ENCODE measurements at regions not wholly inside any gene's neighbourhood (a gene's known extent, or its start where the extent isn't known, plus 50 kb on each side); places are given as distances from the start of the nearest gene placed in this dataset.
"Not testable (repeated sequence)": the region's sequence is repeated elsewhere in the genome, so short reads cannot be mapped to it uniquely, and the experiment has no call there.

DNA sequence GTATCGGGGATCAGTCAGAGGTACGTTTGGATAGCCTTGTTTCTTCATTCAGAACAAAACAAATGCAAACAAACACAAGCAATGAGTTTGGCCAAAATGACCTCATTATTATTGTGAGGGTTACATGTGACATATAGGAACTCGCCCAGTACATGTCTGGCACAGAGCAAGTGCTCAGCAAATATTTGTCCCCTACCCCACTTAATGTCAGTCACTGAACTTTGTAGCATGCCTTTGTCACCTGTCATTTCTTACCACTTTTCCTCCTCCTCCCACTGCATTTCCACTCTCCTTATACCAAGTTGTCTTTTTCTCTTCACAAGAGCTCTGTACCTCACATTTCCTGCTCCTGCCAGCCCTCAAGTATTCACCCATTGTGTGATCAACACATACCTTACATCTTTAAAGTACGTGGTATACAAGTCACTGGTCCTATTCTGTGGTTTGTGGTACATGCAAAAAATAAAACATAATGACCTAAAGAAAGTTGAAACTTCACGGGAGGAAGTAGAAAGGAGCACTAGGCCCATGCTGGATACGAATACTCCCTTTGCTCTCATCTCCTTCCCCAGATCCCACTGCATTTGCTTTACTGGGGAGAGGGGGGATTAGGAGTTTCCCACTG lies 236.0 kb downstream of the INHBA start:
- no peak for DNase-seq (ENCODE audit: low read depth)

DNA sequence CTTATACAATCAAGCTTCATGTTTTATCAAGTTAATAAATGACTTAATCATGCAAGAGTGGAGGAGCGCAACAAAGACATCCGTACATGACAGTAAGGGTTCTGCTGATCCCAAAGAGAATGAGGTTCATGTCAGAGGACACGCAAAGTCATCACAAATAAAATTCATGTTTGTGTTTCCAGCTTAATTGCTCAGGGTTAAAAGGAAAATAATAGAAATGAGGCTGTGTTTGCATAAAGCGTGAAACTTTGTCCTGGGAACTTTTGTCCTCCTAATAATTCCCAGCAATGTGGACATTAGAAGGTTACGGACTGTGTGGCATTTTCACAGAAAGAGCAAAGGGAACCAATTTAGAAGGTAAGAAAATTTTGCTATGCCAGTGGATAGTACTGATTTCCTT lies 237.3 kb downstream of the INHBA start:
- no peak for DNase-seq (ENCODE audit: low read depth)

DNA sequence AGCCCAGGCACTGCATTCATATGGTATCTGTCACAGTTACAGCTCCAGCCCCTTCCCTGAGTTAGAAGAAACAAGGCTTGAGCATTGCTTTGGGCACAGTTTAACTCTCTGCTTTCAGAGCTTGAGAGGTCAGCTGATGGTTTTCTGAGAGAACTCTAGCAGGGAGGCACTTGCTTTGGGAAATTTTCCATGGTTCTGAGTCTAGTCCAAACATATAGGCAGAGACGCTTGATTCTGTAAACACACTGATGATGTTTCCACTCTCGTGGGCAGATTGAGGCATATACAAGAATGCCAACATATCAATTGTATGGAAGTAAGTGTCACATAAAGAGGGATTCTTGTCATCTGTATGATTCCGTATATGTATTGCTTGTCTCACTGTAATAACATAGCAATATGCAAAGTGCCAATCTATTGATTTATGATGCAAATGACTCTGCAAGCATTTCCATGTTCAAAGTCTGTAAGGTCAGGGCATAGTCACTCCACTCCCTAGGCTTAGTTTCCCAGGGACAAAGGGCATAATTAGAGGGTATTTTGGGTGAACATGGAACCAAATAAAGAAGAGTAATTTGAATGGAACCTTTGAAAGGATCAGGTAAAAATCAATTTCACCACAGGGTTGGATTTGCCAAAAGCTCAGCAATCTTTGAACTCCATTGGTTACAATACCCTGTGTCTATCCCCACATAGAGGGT lies 239.0 kb downstream of the INHBA start:
- no peak for DNase-seq (ENCODE audit: low read depth)

DNA sequence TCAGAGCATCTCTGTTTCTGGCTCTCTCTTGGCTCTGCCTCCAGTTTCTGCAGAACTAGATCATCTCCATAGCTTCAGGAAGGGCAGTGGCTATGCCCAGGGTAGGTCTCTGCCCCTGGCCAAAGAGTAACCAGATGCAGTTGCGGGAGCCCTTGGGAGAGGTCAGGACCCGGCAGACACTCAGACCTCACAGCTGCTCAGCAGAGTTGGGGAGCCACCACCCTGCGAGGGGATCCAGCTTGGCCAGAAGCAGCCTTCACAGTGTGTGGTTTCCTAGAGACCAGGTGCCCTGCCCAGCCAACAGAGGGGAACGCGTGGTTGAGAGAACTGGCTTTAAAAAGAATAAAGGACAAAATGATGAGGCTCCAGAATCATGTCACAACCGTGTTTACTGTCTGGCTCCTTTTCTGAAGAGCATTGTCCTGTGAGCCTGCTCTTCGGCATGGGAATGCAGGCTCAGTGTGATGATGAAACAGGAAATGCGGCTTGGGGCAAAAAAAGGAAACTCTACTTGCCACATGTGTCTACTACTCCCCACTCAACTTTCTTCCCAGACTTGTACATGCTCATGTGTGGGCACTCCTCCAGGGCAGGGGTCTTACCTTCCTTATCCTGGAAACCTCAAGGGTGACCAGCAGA lies 243.1 kb downstream of the INHBA start:
- no peak for DNase-seq (ENCODE audit: low read depth)

DNA sequence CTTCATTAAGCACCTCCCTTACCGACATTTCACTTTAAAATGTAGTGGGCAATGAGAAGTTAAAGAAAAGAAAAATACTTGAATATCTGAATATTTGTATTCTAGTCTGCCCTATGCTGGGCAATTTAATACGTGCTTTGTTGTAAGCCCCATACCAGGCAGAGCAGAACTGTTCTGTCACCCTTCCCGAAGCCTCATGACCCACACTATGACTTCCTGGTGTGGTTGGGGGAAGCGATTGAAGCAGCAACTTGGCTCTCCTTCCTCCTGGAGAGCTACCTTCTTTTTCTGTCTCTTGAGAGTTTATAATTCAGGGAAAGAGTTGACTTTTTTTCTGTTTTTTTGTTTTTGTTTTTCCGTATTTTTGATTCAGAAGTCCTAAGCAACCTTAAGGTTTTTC lies 243.7 kb downstream of the INHBA start:
- no peak for DNase-seq (ENCODE audit: low read depth)

DNA sequence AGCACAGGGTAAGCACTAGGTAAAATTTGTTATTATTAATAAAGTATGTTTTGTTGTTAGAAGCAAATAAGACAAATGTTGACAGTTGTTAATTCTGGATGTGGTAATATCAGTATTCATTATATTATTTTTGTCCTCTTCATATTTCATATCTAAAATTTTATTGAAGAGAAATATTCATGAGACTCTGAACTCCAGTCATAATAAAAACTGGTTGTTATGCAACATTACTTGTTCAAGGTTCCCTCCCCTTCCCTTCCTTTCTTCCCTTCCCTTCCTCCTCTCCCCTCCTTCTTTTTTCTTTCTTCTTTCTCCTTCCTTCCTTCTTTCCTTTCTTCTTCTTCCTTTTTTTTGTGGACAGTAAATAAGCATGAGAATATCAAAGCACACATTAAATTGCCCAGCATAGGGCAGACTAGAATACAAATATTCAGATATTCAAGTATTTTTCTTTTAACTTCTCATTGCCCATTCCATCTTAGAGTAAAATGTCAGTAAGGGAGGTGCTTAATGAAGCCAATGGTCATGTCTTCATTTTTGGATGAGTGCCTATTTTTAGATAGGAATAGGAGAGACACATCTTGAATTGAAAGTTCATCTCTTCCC lies 245.0 kb downstream of the INHBA start:
- DNase-seq (ENCODE audit: low read depth), result no peak

DNA sequence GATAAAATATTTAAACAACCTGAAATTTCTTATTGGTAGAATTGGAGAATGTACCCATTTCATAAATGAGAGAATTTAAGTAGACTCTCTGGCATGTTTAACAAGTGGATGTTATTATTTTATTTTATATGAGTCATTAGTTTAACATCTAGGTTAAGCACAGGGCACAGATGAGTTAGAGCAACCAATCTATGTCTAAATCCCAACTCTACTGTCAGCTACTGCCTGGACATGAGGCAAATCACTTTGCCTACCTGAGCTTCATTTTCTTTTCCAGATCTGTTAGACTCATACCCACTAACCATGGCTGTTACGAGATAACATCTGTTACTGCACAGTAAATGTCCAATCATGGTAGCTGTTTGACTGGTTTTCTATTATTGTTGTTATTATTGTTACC lies 251.1 kb downstream of the INHBA start:
- no peak for DNase-seq (ENCODE audit: low read depth)

DNA sequence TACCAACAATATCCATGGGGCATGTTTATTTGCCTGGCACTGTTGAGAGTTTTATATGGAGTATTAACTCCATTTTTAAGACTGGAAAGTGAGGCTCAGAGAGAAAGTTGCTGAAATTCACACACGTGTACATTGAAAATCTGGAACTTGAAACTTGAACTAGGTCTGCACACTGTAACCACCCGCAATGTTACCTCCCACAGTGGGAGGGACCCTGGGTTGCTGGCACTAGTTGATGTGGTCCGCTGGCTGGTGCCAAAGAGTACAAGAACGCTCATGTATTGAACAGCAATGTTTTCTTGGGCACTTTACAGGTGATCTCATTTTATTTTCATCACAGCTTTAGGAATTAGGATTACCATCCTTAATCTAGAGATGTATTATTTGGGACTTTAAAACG lies 253.2 kb downstream of the INHBA start:
- no peak for DNase-seq (ENCODE audit: low read depth)

DNA sequence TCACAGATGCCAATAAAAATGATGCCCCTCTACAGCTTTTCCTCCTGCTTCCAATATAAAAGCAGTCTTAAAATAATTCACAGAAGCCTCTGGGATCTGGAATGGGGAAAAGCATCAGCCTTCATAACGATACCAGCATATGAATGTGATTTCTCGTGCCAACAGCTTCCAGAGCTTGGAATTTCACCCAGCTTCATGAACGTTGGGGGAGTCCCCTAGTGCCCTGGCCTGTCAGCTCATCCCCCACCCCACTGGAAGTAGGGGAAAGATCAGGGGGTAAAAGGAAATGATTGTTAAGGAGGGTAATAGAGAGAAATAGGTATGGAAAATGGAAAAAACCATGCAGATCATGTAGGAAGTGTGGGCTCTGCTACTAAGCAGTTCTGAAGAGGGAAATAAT lies 253.6 kb downstream of the INHBA start:
- no peak for DNase-seq (ENCODE audit: low read depth)

DNA sequence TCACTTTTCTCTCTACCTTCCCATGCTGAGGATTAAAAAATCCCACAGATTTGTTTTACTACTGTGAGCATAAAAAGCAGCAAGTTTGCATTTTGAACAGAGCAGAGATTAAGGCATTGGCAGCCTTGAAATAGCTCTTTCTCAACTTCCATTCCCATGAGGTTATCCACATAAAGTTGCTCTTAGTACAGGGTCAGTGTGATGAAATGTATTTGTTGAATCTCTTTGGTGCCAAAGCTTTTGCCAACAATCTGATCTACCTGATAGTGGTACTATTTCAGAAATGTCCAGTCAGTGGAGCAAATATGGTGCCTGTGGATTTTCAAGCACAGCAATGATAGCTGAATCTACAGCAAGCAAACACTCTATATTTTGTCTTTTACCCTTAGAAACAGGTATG lies 254.8 kb downstream of the INHBA start:
- no peak for DNase-seq (ENCODE audit: low read depth)

DNA sequence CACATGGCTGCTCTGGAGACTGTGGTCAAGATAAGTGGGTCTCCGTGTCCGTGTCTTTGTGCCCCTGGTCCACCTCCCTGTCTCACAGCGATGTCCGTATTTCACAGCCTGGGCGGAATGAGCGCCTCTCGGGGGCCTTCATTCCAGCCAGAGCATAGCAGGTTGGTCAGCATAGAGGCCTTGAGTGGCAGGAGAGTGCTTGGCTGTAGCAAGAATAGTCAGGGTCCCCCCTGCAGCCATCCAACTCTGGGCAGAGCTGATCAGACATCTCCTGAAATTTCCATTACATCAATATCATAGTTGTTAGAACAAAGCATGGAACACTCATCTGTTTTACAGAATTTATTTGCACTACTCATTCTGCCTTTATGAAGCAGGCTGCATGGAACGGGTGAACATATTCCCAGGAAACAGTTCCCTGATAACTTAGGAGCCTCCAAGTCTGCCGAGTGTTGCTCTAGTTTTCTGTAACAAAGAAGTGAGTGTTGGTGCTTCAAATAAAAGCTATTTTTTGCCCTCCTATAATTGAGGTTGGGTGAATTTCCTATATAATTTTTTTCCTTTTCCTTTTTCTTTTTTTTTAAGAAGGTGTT lies 255.3 kb downstream of the INHBA start:
- DNase-seq (ENCODE audit: low read depth), result no peak

DNA sequence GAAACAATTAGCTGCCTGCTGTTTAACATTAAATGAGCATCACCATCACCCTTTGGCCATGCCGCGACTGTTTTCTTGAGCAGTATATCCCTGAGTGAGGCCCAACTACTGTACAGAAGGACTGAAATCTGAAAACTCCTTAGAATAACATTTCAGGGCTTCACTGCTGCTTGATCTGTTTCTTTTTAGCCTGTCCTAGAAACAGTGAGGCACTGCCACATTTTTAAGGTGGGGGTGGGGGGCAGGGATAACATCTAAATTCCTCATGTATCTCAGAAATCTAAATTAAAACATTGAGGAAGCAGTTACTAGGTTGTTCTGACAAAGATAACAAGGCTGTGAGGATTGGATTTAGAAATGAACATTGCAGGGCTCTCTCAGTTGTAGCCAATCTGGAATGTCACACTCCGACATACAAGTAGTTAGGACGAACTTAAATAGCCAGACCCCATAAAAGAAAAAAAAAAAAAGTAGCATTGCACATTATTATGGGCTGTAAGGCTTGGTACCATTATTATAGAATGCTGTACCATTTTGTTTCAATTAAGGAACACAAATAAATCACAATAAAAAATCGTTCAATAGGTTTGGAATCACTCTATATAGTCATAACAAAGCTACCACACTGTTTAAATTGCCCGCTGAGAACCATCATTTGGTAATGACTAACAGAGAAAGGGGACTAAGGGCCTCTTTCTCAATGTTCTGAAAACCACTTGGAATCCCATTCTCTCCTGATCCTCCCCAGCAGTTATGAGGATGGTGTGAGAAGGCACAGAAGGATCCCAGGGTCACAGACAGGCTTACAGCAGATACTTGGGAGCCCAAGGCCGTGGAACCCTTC lies 256.1 kb downstream of the INHBA start:
- no peak for DNase-seq (ENCODE audit: low read depth)

DNA sequence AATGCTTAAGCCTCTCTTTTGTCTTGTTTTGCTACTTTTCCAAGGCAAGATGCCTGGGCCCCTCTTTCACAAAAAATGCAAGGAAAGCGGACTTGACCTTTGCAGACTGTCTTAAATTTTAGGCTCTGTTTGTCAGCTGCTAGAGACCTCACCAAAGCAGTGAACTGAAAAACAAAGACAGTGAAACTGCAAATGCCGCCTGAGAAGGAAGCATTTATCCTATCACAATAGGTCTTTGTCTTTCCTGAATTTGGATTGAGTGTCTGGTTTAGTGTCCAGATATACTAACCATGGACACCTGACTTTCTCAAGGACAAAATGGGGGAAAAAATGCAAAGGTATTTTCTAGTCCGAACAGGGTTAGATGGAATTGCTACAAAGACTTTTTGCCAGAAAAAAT lies 256.9 kb downstream of the INHBA start:
- DNase-seq (ENCODE audit: low read depth), result no peak

DNA sequence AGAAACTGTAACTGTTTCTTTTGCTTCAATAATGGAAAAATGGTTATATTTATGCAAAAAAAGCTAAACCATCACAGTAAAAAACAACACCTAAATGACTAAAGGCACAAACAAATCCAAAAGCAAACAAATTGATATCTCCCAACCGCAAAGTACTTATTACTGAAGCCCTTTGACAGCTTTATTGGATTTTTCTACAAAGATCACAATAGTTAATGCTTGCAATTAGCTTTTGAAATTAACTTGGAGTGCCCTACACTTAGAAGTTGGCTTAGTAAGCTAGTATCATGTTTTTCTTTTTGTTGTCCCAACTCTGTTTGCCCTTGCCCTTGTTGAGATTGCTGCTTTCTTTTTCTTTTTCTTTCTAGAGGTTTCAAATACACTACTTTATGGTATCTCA lies 257.5 kb downstream of the INHBA start:
- no peak for DNase-seq (ENCODE audit: low read depth)

DNA sequence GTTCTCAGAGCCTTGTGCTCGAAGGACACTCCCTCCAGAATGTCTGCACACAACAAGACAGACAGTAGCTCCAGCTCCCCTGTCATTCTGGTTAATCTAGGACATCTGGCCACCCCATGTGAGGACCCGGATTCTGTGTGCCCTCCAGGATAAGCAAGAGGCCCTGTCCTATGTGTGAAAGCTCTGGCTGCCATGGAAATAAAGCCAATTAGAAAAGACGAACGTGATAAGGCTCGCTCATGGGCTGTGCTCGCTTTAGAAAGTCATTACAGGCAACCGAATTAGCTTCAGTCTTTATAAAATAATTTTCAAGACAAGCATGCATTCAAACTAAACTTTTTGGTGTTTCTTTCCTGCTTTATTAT lies 263.4 kb downstream of the INHBA start:
- no peak for DNase-seq (ENCODE audit: low read depth)

DNA sequence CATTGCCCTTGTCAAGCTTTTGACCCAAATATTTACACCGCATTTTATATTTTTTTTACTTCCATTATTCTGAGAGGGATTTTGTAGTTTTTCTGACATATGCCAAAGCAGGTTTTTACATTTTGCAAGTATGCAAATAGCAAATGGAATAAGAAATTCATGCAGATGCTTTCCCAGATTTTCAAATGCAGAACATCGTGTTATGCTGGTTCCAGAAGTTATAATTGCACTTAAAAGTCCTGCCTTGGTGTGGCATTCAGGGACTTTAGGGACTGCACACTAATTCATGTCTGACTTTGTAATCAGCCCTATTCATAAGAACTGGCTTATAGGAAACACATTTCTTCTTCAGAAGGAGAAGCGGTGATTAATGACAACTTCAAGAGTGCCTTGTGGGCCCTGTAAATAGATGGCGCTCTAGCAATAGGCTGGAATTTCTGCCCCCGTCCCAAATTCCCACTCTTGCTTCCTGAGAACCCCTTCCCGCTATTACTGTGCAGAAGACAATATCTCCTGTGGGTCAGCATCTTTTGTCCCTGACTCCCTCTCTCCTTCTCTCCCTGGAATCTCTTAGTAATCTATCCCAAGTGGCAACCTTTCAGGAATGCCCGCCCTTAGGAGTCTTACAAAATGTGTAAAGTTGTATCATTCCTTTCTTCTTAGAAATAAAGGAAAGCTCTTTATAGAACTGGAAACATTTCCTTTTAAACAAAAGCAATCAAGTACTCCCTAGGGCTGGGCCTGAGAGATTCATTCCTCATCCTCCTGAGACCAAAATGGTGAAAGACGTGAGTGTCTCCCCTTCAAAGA lies 264.0 kb downstream of the INHBA start:
- DNase-seq (ENCODE audit: low read depth), result no peak

DNA sequence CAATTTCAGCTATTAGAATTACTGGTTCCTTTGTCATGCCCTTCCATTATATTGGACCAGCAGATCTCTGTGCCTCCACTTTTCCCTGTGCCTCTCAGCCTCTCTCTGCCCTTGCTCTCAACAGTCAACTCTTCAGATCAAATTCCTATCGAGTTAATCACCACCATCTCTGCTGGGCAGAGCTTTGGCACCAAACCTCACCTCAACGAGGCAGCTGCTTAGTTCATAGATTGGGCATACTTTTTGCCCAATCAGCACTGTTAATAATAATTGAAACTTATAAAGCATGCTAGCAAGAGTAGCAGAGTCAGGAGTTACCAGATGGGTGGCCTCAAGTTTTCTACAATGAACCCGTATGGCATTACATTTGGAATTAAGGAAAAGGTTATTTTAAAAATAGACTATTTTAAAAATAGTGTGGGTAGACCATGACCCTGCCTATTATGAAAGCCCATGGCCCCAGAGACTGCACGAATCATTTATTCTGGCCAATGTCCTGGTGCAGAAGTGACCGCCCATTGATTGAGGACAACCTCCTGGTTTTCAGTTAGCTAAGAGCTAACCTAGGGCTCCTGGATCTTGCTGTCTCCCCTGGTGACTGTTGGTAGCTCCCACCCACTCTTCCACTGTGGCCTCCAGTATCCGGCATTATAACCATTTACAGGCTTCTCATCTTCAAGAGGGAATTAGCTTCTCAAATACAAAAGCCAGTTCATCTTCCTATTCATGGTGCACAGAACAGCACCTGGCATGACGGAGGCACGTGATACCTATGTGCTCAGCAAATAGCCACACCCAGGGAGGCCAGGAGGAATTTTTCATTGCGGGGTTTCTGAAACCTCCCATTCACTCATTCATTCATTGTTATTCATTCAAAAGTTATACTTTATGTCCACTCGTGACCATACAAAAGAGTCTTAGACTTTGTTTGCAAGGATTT lies 265.4 kb downstream of the INHBA start:
- DNase-seq (ENCODE audit: low read depth), result no peak

DNA sequence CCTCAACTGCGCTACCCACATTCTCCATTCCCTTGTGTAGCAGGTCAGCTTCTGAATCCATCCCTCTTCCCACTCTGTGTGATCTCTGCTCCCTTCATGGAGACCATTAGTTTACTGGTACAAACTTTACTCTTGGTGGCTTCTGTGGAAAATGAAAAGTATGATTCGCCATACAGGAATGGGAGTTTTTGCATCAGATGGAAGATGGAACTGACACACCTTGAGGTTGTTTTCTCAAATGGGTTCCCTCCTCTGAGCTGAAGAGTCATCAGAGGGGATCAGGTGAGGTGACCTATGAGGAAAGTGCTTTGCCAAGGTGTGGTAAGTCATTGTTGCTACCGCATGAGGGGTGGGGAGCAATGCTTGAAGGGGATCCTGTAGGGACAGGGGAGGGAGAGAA lies 266.8 kb downstream of the INHBA start:
- no peak for DNase-seq (ENCODE audit: low read depth)

DNA sequence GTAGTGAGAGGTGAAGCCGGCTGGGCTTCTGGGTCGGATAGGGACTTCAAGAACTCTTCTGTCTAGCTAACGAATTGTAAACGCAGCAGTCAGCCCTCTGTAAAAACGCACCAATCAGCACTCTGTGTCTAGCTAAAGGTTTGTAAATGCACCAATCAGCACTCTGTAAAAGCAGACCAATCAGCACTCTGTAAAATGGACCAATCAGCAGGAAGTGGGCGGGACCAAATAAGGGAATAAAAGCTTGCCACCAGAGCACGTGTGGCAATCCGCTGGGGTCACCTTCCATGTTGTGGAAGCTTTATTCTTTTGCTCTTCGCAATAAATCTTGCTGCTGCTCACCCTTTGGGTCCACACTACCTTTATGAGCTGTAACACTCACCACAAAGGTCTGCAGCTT lies 267.9 kb downstream of the INHBA start:
- DNase-seq (ENCODE audit: low read depth), result not testable (repeated sequence)

DNA sequence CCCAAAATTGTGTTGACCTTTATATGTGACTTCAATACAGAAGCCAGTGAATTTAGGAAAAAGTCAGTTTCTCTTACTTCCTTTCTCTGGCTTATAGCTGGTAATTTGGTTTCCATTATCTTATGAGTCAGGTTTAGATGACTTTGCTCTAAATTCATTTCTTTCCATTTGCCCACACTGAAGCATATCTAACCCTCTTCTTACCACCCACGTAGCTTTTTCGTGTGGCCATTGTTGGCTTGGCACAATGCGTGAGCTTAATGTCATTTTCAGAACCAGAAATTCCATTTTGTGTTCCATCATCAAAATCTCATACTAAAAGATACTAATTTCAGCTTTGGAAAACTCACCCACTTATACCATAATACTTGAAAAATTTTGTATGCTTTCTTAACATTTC lies 271.2 kb downstream of the INHBA start:
- no peak for DNase-seq (ENCODE audit: low read depth)
